ENCODE measurements at regions not wholly inside any gene's neighbourhood (a gene's known extent, or its start where the extent isn't known, plus 50 kb on each side); places are given as distances from the start of the nearest gene placed in this dataset.

DNA sequence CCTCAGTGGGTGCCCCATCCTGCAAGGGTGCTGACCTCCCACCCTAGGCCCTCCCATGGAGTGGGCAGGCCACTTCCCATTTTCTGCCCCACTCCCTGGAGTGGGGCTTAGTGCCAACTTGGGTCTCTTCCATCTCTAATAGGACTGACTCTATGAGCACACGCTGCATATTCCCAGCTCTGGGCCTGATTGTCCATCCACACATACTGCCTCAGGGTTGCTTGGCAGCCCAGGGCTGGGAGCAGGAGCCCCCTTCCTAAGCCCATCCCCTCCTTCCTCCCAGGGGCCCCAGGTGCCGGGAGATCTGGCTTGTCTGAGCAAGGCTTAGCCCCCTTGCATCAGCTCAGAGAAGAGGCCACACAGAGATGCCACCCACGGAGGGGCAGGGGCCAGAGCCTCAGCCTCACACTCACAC is 55.1 kb downstream of the PJA1 start:
- no peak for DNase-seq

GRCh38 chrX:69109706-69110105 is 55.5 kb downstream of the PJA1 start:
- no peak for DNase-seq

DNA sequence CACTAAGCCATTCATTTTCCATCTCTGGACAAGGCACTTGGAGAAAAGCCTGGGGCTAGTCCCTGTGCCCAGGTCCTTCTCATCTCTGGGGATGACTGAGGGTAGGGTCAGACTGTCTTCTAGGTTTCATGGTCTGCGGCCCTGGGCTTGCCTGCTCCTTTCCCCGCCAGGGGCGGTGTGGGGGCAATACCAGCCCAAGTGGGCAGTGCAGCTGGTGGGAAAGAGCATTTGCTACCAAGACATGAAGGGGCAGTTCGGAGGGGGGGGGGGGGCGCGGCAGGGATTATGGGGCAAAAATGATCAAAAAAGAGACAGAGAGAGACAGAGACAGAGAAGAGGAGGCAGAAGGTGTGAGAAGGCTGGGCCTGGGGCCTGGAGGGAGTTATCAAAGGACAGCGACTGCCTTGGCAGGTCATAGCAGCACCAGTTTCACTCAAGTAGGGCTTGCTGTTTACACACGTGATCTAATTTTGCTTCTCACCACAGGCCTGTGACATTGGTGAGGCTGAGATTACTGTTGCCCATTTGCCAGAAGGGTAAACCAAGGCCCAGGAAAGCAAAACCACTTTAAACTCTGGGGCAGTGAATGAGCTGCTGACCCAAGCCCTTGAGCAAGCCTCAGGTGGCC is 56.1 kb downstream of the PJA1 start:
- no peak for DNase-seq

DNA sequence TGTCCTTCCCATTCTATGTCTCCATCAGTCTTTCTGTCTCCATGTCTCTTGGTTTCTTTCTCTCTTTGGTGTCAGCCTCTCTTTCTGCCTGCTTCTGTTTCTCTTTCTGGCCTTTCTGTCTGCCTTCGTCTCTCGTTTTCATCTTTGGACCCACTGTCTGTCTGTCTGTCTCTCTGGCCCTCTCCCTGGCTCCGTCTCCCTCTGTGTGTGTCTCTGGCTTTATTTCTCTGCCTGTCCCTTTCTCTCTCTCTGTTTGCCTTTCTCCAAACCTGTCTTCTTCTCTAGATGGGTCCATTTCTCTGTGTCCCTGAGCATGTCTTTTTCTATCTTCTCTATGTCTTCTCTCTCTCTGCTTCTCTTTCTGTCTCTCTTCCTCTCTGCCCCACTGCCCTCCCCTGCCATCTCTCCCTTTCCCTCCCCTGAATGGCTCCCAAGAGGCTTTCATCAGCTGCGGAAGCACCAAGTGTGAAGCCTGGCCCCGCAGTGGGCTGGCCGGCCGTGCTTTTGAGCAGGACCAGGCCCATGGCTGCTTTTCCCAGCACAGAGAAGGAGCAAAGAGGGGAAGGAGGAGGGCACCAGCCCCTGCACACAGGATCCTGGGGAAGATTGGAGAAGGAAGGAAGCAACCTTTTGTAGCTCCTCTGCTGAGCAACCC is 57.4 kb downstream of the PJA1 start:
- DNase-seq: no peak

GRCh38 chrX:69107231-69107739 is 58.0 kb downstream of the PJA1 start:
- DNase-seq: no peak

GRCh38 chrX:69104756-69105434 is 60.4 kb downstream of the PJA1 start:
- no peak for DNase-seq

- no peak for DNase-seq
Measured at GRCh38 chrX:69103539-69103938, 61.7 kb downstream of the PJA1 start.

GRCh38 chrX:69102612-69103194 is 62.5 kb downstream of the PJA1 start:
- no peak for DNase-seq

DNA sequence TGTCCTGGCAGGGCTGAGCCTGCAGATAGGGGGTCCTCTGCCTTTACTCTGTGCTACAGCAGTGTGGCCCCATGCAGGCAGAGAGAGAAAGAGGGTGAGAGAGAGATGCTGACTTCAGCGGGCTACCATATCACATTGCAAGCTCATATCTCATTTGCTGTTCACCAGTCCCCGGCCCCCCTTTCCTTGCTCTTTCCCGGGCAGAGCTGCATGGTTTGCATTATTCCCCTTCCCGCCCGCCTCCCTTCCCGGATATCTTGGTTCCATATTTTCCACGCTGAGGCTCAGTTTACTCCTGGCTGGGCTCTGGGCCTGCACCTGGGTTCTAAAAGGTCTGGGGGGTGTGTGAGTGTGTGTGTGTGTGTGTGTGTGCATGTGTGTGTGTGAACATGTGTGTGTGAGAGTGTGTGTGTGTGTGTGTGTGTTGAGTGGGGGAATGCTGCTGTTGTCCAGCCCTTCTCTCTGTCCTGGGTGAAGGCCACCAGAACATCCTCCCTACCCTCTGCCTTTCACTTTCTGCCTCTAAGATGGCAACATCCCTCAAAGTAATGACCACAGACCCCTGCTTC is 63.5 kb downstream of the PJA1 start:
- DNase-seq: no peak

- no peak for DNase-seq
Measured at GRCh38 chrX:69100478-69100877, 64.8 kb downstream of the PJA1 start.

- DNase-seq: no peak
Measured at GRCh38 chrX:69097451-69098236, 67.6 kb downstream of the PJA1 start.

- DNase-seq: no peak
Measured at GRCh38 chrX:69096963-69097362, 68.3 kb downstream of the PJA1 start.

DNA sequence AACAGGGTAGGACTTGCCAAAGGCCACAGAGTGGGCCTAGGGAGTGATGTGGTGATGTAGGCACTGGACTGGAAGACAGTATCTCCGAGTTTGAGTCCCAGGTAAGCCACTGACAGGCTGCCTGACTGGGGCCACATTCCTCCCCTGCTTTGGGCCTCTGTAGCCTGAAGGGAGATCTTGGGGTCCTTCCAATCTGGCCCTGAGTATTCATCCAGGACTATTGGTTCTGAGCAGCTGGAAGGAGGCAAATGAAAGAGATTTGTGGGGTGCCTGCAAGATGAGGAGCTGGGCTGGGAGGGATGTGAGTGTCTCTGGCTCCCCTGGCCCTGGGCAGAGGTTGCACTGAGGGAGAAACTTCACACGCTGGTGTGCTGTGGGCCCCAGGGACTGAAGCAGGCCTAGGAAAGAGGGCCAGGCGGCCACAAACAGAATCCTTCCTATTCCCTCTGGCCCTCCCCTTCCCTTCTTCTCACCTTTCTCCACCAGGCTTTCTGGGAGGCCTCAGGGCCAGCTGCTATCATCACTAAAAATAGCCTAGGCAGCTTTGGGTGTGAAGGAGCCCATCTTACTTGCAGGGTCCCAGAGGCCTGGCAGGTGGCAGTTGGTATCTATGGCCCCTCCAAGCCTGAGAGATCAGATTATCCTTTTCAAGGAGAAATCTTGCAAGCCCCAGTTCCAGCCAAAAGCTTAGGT is 70.1 kb downstream of the PJA1 start:
- DNase-seq: no peak

GRCh38 chrX:69093960-69094871 is 71.0 kb downstream of the PJA1 start:
- DNase-seq: peak; percentile 63 to 70 (median 69)

- DNase-seq: no peak
Measured at GRCh38 chrX:69090022-69090421, 75.2 kb downstream of the PJA1 start.

GRCh38 chrX:69089203-69089602 is 76.0 kb downstream of the PJA1 start:
- DNase-seq: no peak

DNA sequence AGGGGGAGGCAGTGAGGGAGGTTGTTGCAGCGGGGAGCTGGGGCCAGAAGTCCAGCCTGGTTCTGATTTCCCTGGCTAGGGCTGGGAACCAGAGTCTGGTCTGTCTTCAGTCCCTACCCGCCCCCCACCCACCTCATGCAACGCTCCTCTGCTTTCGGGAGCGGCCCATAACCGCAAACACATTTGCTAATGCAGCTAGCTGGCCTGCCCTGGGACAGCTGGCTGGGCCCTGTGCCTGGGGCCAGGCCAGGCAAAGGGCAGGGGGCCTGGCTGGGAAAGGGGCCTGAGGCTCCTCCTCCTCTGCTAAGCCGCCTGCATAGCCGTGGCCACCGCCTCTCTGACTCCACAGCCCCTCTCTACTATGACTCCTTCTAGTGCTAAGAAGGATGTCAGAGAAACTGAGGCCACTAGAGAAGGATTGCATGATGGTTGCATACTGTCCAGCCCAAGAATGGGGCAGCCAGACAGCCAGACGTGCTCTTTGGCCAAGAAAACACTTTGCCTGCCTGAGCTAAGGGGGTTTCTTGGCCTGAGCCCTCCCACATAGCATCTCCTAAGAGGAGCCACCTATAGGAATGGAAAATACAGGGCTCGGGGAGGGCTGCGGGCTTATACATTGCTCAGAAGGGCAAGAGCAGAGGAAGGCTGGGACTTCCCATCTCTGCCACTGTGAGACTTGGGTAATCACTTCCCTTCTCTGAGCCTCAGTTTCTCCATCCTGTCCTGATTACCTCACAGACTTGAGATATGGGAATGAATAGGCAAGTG is 76.9 kb downstream of the PJA1 start:
- DNase-seq: no peak

DNA sequence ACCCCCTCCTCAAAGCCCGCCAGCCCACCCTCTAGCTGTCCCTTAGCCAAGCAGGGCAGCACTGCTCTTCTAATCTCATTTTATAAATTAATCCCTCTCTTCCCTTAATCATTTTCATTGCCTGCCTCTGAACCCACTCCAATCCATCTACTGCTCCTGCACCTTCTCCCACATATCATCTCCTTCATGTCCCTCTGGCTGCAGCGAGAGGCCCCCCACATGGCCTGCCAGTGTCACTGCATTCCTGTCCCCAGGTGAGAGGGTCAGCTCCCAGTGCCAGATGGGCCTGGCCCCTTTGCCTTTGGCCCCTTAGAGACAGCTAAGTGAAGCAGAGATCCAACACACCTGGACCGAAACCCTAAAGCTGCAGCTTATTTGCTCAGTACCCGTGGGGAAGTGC is 79.4 kb downstream of the PJA1 start:
- DNase-seq: no peak

- no peak for DNase-seq
Measured at GRCh38 chrX:69085151-69085550, 80.1 kb downstream of the PJA1 start.

GRCh38 chrX:69083801-69084200 is 81.5 kb downstream of the PJA1 start:
- DNase-seq: no peak

Data from suppressor macrophage treated with lipopolysaccharide for 1 hour (primary cell).